ENCODE measurements at regions not wholly inside any gene's neighbourhood (a gene's known extent, or its start where the extent isn't known, plus 50 kb on each side); places are given as distances from the start of the nearest gene placed in this dataset.

GRCh38 chr1:187275346-187275745 lies 446.6 kb downstream of the PLA2G4A start:
- intact Hi-C loops (cut with DNase I): no loop called here
- no peak for DNase-seq (ENCODE audit: missing footprints)
- no peak for ATAC-seq

DNA sequence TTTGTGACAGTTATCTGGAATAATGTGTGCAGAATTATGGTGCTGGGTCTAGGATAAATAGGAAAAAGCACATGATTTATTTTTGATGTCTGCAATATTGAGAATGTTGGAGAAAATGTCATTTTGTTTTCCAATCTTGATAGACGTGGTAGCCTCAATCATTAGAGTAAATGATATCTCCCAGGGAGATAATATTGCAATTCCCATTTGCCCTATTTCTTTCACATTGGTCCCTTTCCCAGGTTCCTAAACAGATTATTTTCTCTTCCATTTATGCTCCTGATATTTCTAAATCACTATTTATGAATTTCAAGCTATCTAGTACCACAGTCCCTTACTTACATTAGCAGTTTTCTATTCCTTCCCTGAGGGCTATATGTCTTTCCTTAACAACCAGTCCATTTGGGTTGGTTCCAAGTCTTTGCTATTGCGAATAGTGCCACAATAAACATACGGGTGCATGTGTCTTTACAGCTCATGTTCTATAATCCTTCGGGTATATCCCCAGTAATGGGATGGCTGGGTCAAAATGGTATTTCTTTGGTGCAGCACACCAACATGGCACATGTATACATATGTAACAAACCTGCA lies 447.3 kb downstream of the PLA2G4A start:
- intact Hi-C loops (cut with DNase I): no loop called here
- DNase-seq (ENCODE audit: missing footprints) (no peak), ATAC-seq (no peak)

- intact Hi-C loops (cut with DNase I): no loop called here
- ATAC-seq: no peak
- DNase-seq (ENCODE audit: missing footprints): no peak
These were observed 447.9 kb downstream of the PLA2G4A start for GRCh38 chr1:187276677-187277076.

GRCh38 chr1:187280031-187280430 lies 451.3 kb downstream of the PLA2G4A start:
- intact Hi-C loops (cut with DNase I): no loop called here
- ATAC-seq: no peak

DNA sequence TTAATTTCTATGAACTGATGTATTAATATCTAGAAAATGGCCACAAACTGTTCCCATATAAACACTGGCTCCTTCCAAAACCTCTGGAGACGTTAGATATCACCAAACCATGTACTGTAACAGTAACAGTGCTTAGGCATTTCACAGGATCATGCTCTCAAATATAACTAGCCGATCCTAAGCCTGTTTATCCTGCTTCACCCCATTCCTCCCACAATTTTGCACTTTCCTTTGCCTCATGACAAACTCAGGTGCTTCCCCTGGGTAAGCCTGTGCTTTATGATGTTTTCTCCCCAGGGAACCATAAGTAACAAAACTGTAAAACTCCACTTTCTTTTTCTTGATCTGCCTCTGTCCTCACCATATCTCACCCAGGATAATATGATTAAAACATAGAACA lies 452.3 kb downstream of the PLA2G4A start:
- DNase-seq (ENCODE audit: missing footprints): no peak
- no peak for ATAC-seq
- intact Hi-C loops (cut with DNase I): no loop called here

More at GRCh38 chr1:187280031-187280430, 451.3 kb downstream of the PLA2G4A start:
- DNase-seq (ENCODE audit: missing footprints): no peak

GRCh38 chr1:187283984-187284383 lies 455.2 kb downstream of the PLA2G4A start:
- DNase-seq (ENCODE audit: missing footprints) (no peak), ATAC-seq (no peak)
- intact Hi-C loops (cut with DNase I): no loop called here

GRCh38 chr1:187294421-187295201 lies 465.9 kb downstream of the PLA2G4A start:
- intact Hi-C loops (cut with DNase I): no loop called here
- no peak for DNase-seq (ENCODE audit: missing footprints)
- no peak for ATAC-seq

- DNase-seq (ENCODE audit: missing footprints) (no peak), ATAC-seq (no peak)
- intact Hi-C loops (cut with DNase I): no loop called here
These were observed 471.3 kb downstream of the PLA2G4A start for GRCh38 chr1:187300081-187300480.

- DNase-seq (ENCODE audit: missing footprints) (no peak), ATAC-seq (no peak)
- intact Hi-C loops (cut with DNase I): no loop called here
These were observed 478.1 kb downstream of the PLA2G4A start for GRCh38 chr1:187306710-187307415.

GRCh38 chr1:187310038-187310631 lies 481.4 kb downstream of the PLA2G4A start:
- DNase-seq (ENCODE audit: missing footprints): no peak
- no peak for ATAC-seq
- intact Hi-C loops (cut with DNase I): no loop called here

GRCh38 chr1:187313115-187313514 lies 484.4 kb downstream of the PLA2G4A start:
- DNase-seq (ENCODE audit: missing footprints): no peak
- ATAC-seq: no peak
- intact Hi-C loops (cut with DNase I): no loop called here

GRCh38 chr1:187326557-187326956 lies 497.8 kb downstream of the PLA2G4A start:
- intact Hi-C loops (cut with DNase I): no loop called here
- DNase-seq (ENCODE audit: missing footprints) (no peak), ATAC-seq (no peak)

- no peak for ATAC-seq
- intact Hi-C loops (cut with DNase I): no loop called here
These were observed 507.9 kb downstream of the PLA2G4A start for GRCh38 chr1:187336441-187337168.

DNA sequence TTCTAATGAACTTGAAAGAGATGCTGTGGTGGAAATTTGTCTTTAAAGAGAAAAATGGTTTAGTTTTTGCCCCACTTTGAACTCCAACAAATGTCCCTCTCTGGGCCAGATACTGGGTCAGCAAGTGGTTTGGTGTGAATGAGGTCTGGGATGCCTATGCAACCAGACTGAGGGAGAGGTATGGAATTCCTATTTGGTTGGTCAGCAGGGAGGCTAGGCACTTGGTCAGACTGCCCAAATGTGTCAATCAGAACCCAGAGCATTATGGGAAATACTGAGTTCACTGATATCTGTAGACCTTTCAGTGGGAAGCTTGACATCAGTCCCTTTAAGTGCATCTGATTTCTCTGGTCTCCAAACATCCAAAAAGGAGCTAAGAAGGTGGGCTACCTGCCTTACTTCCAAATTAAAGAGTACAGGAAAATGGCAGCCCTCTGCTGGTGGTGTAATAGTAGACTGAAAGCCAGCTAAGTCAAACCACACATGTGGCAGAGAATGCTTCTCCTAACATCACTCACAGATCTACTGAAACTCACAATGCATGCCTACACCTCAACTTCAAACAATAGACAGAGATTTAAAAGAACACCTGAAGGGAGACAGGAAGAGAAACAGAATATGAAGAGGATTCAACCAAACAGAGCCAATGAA lies 510.1 kb downstream of the PLA2G4A start:
- no peak for ATAC-seq
- intact Hi-C loops (cut with DNase I): no loop called here
- no peak for DNase-seq (ENCODE audit: missing footprints)

More at GRCh38 chr1:187336441-187337168, 507.9 kb downstream of the PLA2G4A start:
- DNase-seq (ENCODE audit: missing footprints): no peak

DNA sequence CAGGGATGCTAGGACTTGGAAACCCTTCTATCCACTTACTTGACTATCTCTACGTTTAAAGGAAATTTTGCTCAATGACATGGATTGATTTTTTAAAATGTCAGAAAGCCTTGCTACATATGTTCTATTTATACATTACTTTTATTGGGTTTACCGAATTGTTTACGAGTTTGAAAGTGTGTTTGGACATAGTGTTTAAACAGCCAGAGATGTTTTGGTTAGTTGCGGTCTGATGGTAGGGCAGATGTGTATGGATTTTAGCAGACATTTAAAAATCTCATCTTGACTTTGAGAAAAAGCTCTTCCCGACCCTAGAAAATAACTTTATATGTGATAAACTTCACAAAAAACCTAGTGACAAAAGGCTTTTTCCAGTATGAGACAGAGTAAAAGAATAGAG lies 513.7 kb downstream of the PLA2G4A start:
- DNase-seq (ENCODE audit: missing footprints) (no peak), ATAC-seq (no peak)
- intact Hi-C loops (cut with DNase I): no loop called here

DNA sequence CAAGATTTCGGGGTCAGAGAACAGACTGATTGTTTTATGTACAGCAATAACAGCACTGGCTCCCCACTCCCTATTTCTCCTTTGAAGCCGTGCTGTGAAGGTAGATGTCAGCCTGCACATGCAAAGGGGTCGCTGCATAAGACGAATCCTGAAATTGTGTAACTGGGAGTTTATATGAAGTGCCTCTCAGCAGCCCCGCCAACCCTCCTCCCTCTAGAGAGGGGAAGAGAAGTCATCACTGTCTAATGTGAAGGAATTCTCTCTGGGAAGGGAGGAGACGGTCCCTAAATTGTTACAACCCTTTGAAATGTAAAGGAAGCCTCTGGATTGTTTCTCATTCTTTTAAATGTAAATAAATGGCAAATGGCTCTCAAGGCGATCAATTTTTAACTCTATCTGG lies 545.3 kb downstream of the PLA2G4A start:
- intact Hi-C loops (cut with DNase I): no loop called here
- ATAC-seq (no peak), DNase-seq (ENCODE audit: missing footprints) (no peak)

DNA sequence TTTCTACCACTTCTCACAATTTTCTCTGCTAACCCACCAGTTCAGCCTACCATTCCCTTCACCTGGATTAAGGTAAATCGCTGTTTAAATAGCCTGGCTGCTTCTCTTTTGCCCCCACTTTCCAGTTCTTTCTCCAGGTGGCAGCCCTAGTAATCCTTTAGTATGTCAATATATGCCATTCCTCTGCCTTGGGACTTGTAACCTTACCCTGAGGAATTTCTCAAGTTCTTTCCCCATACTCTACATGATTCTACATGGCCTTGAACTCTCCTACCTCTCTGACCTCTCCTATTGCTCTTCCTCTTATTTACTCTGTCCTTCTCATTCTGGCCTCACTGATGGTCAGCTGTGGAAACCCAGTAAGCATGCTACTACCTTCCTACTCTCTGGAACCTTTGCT lies 546.0 kb downstream of the PLA2G4A start:
- intact Hi-C loops (cut with DNase I): no loop called here
- DNase-seq (ENCODE audit: missing footprints) (no peak), ATAC-seq (no peak)

- DNase-seq (ENCODE audit: missing footprints): no peak
- ATAC-seq: no peak
- intact Hi-C loops (cut with DNase I): no loop called here
These were observed 554.6 kb downstream of the PLA2G4A start for GRCh38 chr1:187383366-187383765.

DNA sequence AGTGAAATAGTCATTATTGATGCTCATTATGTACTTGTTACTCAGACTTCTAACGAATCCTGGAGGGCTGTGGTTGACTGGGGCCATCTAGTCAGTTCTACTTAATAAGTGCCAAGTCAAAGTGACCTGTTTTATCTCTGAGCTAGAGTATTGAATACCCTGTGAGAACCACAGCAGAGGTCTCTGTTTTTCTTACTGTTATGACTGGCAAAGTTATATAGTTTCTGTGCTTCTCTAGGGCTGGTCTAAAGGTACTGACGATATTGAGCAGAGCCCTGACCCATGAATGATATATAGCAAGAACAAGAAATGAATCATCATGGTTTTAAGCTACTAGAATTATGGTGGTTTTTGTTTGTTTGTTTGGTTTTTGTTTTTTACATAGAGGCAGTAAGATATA lies 555.8 kb downstream of the PLA2G4A start:
- ATAC-seq (no peak), DNase-seq (ENCODE audit: missing footprints) (no peak)
- intact Hi-C loops (cut with DNase I): no loop called here
